Right lobe of liver (tissue), 6 donors: ENCODE measurements at regions not wholly inside any gene's neighbourhood (a gene's known extent, or its start where the extent isn't known, plus 50 kb on each side); places are given as distances from the start of the nearest gene placed in this dataset.

Experiments
- ATAC-seq, 4 donors: fragments of 200-7000 bp; cut with Tn5 transposase; one replicate each; pipeline ENCODE4 v1.9.1; 2020; ENCODE audit warnings: mild to moderate bottlenecking in 4 of 4, moderate library complexity in 4 of 4
- DNase-seq, 3 donors: peaks; one replicate each; pipeline ENCODE4 v3.0.0-alpha.2; 2020
- H3K27ac ChIP-seq, 3 donors: fragments of 200-600 bp; one replicate each; pipeline ENCODE4 v1.8.0; 2022
- H3K27me3 ChIP-seq, 2 donors: fragments of 200-600 bp; one replicate each; pipeline ENCODE4 v1.8.0; 2022
- H3K36me3 ChIP-seq, 4 donors: fragments of 200-600 bp; sonication (generic) in 1 of 4; one replicate each; pipeline versions ENCODE4 v1.5.1 to v1.8.0; 2017 to 2022; ENCODE audit warnings: control low read depth in 1 of 4
- H3K4me1 ChIP-seq, 4 donors: fragments of 200-600 bp; sonication (generic) in 1 of 4; one replicate each; pipeline versions ENCODE4 v1.5.1 to v1.8.0; 2017 to 2022; ENCODE audit warnings: control low read depth in 1 of 4
- H3K4me3 ChIP-seq, 3 donors: fragments of 200-600 bp; one replicate each; pipeline ENCODE4 v1.8.0; 2022
- H3K9me3 ChIP-seq, 4 donors: fragments of 200-600 bp; sonication (generic) in 1 of 4; one replicate each; pipeline versions ENCODE4 v1.5.1 to v1.8.0; 2017 to 2022; ENCODE audit warnings: control low read depth in 1 of 4
- POLR2A ChIP-seq: fragments of 450-650 bp; IDR thresholded peaks from one replicate; pipeline ENCODE4 v1.6.1; 2017; ENCODE audit warnings: antibody characterized with exemption, mild to moderate bottlenecking
- WGBS: methylation state at CpG from one replicate; pipeline ENCODE4 v1.1.6; 2018; ENCODE audit warnings: low coverage, low lambda C conversion rate; ENCODE audit not compliant: insufficient coverage; ENCODE audit errors: missing lambda C conversion rate; 5-methylcytosine and 5-hydroxymethylcytosine counted together
- intact Hi-C, 2 donors: fragments of 100-400 bp; cut with DNase I; formaldehyde crosslinking; loops; one replicate each; pipeline versions ENCODE4 v1.11.2 to v1.14.1; 2022
- TF ChIP-seq, protein P1 (sequence below), 4 donors: fragments of 200-600 bp in 3 of 4; fragments of 450-650 bp in 1 of 4; IDR thresholded peaks; one replicate each; pipeline versions ENCODE4 v1.5.1 to v1.8.0; 2016 to 2022; ENCODE audit warnings: antibody characterized with exemption in 4 of 4, mild to moderate bottlenecking in 2 of 4
- donor health status: DM: no; HTN: yes; CAD: no.
- donor health status: DM: no; HTN: no; CAD: no.
- donor health status: DM: no; HTN: no; CAD: no.
- donor health status: DM: no; HTN: yes; CAD: no.
- donor health status: DM: no; HTN: yes; CAD: no.

DNA sequence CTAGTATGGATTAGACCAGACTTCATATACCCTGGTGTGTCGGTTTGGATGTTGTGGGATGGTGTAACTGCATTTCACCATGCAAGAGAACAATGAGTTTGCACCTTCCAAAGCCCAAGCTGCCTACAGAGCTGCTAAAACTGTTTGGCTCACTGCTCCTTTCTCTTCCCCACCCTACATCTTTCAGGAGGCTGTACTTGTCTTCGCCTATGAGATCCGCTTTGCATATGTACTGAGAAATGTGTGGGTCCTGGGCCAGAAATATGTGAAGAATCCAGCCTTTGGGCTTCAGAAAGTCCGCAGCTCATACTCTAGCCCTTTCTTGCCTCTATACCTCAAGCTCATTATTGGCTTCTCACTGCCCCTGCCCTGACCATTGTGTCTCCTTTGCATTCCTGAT, 1060.0 kb downstream of the NTRK3 start:
- Histone ChIP-seq H3K27me3 (no peaks in the 10 kb centered on the region), H3K36me3 (no peaks in the 10 kb centered on the region), H3K4me3 (no peak overlapping the region), H3K9me3 (no peaks in the 10 kb centered on the region), H3K4me1 (no peaks in the 10 kb centered on the region), H3K27ac (no peak overlapping the region)
- no peak for ATAC-seq
- DNase-seq: no peak
- 57% methylated on average over 4 of the region's 4 CpGs for WGBS
- intact Hi-C loops: no loop called here
- no peak for TF ChIP-seq POLR2A
- TF ChIP-seq, protein P1, sequence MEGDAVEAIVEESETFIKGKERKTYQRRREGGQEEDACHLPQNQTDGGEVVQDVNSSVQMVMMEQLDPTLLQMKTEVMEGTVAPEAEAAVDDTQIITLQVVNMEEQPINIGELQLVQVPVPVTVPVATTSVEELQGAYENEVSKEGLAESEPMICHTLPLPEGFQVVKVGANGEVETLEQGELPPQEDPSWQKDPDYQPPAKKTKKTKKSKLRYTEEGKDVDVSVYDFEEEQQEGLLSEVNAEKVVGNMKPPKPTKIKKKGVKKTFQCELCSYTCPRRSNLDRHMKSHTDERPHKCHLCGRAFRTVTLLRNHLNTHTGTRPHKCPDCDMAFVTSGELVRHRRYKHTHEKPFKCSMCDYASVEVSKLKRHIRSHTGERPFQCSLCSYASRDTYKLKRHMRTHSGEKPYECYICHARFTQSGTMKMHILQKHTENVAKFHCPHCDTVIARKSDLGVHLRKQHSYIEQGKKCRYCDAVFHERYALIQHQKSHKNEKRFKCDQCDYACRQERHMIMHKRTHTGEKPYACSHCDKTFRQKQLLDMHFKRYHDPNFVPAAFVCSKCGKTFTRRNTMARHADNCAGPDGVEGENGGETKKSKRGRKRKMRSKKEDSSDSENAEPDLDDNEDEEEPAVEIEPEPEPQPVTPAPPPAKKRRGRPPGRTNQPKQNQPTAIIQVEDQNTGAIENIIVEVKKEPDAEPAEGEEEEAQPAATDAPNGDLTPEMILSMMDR (IDR thresholded peaks at IDR 0.05): no peak

DNA sequence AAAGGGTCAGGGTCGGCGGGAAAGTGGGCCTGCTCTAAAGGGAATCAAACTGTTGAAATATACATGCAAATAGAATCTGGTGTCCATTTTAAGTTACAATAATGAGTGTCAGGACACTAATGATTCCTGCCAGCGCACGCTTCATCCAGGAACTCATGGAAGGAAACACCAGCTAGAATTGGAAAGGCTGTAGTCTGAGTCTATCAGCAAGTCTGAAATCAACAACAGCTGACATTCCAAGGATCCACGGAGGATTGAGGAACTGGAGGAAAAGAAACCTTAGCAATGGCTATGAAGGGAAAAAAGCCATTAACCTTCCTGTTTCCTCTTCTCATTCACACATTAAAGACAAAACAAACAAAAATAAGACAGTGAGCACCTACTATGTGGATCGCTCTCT, 1063.1 kb downstream of the NTRK3 start:
- DNase-seq (no peak), ATAC-seq (no peak)
- TF ChIP-seq, protein P1 (IDR thresholded peaks at IDR 0.05): no peak
- TF ChIP-seq POLR2A: no peak
- Histone ChIP-seq H3K4me3 (no peak overlapping the region), H3K36me3 (no peaks in the 10 kb centered on the region), H3K9me3 (no peaks in the 10 kb centered on the region), H3K27ac (no peak overlapping the region), H3K27me3 (no peaks in the 10 kb centered on the region), H3K4me1 (no peaks in the 10 kb centered on the region)
- 60% methylated on average over 6 of the region's 6 CpGs for WGBS
- intact Hi-C loops: no loop called here

DNA sequence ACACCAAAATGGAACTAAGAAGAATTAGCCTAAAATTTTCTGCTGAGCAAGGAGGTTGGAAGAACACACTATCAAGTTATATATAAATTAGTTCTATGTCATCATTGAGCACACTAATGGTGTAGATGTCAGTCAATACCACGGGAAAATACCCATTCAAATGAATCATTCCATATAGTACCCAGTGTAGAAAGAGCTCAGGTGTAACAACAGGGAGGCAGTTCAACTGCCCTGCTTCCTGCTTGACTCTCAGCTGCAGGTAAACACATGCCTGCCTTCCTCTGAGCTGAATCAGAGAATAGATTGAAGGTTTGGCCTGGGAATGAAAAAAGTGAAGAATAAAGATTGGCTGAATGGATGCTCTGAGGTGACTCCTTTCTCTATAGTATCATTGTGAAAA, 1088.0 kb downstream of the AGBL1 start:
- WGBS: 25% methylated on average over 1 of the region's 1 CpG

DNA sequence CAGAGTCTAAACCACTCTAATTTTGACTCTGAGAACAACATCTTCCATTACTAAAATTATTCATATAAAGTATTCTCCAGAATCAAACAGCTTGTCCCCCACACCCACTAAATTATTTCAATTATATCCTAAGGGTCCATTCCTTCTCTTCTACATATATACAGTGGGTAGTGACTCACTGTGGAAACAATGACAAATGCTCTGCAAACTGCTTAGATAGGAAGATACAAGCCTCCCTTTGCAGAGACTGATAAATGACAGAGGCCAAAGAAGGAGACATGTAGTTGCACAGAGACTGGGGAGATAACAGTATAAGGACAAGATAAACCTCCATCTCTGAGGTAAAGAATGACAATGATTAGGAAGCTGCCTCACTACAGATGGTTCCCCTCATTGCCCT, 1087.4 kb downstream of the AGBL1 start:
- Histone ChIP-seq H3K27me3 (no peaks in the 10 kb centered on the region), H3K36me3 (no peaks in the 10 kb centered on the region), H3K4me3 (no peak overlapping the region), H3K4me1 (no peaks in the 10 kb centered on the region), H3K9me3 (no peaks in the 10 kb centered on the region), H3K27ac (no peak overlapping the region)
- DNase-seq: no peak
- ATAC-seq: no peak
- TF ChIP-seq POLR2A: no peak
- TF ChIP-seq, protein P1 (IDR thresholded peaks at IDR 0.05): no peak
- intact Hi-C loops: no loop called here

More for the DNA sequence above, 1088.0 kb downstream of the AGBL1 start:
- H3K36me3 ChIP-seq: no peaks in the 10 kb centered on the region
- H3K9me3 ChIP-seq: no peaks in the 10 kb centered on the region
- ATAC-seq (no peak), DNase-seq (no peak)
- intact Hi-C loops: no loop called here
- no peaks in the 10 kb centered on the region for H3K27me3 ChIP-seq
- H3K27ac ChIP-seq: no peak overlapping the region
- TF ChIP-seq, protein P1 (IDR thresholded peaks at IDR 0.05): no peak
- no peak for TF ChIP-seq POLR2A
- no peaks in the 10 kb centered on the region for H3K4me1 ChIP-seq
- no peak overlapping the region for H3K4me3 ChIP-seq

DNA sequence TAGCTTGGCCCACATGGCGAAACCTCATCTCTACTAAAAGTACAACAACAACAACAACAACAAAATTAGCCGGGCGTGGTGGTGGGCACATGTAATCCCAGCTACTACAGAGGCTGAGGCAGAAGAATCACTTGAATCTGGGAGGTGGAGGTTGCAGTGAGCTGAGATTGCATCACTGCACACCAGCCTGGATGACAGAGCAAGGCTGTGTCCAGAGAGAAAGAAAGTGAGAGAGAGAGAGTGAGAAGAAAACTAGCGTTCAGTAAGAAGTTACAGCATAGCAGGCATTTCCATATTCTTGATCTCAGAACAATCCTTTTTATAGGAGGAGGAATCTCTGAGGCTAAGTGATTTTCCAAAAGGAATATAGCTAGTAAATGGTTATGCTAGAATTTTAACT, 1076.1 kb downstream of the AGBL1 start:
- Histone ChIP-seq H3K27ac (no peak overlapping the region), H3K36me3 (no peaks in the 10 kb centered on the region), H3K4me1 (no peaks in the 10 kb centered on the region), H3K4me3 (no peak overlapping the region), H3K27me3 (no peaks in the 10 kb centered on the region), H3K9me3 (no peaks in the 10 kb centered on the region)
- DNase-seq (no peak), ATAC-seq (no peak)
- TF ChIP-seq, protein P1 (IDR thresholded peaks at IDR 0.05): no peak
- no peak for TF ChIP-seq POLR2A
- intact Hi-C loops: no loop called here
- 42% methylated on average over 4 of the region's 4 CpGs for WGBS
